Hematopoietic multipotent progenitor cell treated with erythropoietin and hydrocortisone succinate and interleukin-3 and kit ligand, for 15 days (in vitro differentiated cells): ENCODE measurements at regions not wholly inside any gene's neighbourhood (a gene's known extent, or its start where the extent isn't known, plus 50 kb on each side); places are given as distances from the start of the nearest gene placed in this dataset.
"Not testable (repeated sequence)": the region's sequence is repeated elsewhere in the genome, so short reads cannot be mapped to it uniquely, and the experiment has no call there.

Experiments
- DNase-seq: peaks from one replicate; pipeline ENCODE4 v3.0.0-alpha.2; 2015; ENCODE audit warnings: low spot score

DNA sequence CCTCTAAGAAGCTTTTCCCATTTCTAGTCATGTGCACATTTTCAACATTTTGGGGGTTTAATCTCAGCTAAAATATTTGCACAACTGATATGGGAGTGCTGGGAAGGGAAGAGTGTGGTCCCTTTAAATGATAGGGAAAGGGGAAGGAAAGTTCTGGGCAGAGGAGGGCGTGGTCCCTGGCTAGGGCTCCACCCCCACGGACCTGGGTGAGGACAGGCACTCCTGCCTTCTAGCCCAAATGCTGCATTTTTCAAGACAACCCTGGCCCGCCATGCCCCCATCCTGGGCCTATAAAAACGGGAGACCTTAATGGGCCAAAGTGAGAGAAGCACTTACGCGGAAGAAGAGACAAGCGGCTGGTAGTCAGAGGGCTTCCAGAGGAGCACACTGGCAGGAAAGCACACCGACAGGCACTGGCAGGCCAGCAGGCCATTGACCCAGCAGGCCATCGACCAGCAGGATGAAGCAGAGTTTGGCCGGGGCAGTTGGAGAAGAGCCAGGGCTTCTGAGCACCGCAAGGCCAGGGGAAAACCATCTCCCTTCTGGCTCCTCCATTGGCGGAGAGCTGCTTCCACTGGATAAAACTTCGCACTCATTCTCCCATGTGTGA lies 266.7 kb downstream of the SPRY2 start:
- no peak for DNase-seq

DNA sequence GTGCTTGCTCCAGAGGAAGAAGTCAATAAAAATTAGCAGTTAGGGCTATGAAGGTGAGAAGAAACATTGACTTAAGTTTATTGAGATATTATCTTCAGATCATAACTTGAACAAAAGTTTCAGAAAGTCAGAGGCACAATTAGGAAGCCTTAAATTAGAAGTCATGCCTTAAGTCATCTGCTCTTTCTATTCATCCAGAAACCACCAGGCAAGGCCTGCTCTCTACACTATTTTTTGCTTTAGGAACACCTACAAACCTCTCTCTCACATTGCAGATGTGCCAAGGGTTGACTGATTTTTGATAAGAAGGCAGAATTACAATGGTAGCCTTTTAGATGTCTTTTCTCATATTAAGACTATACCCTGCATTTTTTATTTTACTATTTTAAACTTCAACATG lies 268.7 kb downstream of the SPRY2 start:
- no peak for DNase-seq

GRCh38 chr13:80070024-80070703 lies 270.8 kb downstream of the SPRY2 start:
- no peak for DNase-seq

DNA sequence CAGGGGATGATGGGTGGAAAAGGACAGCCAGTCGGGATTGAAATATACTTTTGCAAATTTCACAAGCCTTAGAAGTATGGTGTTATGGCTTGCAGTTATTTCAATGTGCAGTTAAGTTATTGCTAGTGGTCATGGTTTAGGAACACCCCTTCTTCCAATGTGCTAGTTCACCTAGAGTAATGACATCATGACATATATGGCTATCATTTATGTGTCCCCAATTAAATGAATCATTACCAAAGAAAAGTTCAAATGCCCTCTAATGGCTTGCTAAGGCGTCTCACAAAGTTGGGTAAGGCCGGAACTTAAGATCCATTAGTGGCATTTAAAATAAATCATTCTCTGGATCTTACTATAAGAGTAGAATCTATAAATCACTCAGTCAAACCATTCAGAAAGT lies 271.6 kb downstream of the SPRY2 start:
- DNase-seq = no peak

DNA sequence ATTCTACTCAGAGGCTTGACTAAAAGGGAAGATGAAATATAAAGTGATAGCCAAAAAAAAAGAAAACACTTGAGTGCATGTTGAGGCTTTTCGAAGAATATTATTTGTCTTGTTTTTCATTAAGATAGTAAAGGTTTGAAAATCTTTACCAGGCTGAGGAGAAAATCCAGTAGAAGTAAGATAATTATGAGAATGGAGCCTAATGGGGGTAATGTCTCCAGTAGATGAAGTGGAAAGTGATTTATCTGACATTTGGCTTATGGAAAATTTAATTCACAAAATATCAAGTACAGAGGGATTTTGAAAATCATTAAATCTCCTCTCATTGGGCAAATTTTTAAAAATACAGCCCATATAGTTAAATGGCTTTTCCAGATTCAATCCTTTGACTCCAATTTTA lies 274.9 kb downstream of the SPRY2 start:
- no peak for DNase-seq

DNA sequence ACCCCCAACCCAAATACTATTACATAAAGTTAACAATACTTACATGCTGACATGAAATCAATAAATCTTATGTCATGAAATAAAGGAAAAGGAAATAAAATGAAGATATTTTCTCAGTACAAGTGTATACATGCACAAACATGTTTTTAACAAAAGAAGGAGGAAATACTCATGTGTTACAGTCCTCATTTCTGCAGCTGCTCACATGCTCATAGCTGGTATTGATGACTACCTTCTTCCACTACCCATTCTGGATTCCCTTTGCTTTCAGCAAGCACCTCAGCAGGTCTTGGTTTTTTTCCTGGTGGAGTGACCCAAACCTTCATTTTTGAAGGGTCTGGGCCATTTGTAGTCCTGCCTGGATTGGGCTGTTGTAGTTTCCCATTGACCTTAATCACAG lies 278.5 kb downstream of the SPRY2 start:
- DNase-seq = not testable (repeated sequence)

- no peak for DNase-seq
Measured at GRCh38 chr13:80059789-80060188, 281.1 kb downstream of the SPRY2 start.

- no peak for DNase-seq
Measured at GRCh38 chr13:80058626-80059025, 282.3 kb downstream of the SPRY2 start.

DNA sequence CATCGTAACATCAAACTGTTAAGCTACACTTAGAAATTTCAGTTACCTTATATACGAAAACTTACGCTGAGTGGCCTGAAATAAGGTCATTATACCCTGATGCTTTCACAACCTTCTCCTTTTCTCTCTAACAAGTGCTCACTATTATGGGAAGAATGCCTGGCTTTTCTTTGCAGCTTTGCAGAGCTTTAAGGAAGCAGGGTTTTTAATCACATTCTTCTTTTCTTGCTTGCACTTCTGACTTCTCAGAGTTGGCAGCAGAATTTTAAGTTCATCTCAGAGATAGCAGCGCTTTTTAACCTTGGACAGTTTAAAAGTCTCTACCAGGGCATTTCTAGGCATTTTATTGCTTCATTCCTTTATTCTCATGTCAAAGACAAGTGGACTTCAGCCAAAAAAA lies 285.1 kb downstream of the SPRY2 start:
- DNase-seq = no peak

DNA sequence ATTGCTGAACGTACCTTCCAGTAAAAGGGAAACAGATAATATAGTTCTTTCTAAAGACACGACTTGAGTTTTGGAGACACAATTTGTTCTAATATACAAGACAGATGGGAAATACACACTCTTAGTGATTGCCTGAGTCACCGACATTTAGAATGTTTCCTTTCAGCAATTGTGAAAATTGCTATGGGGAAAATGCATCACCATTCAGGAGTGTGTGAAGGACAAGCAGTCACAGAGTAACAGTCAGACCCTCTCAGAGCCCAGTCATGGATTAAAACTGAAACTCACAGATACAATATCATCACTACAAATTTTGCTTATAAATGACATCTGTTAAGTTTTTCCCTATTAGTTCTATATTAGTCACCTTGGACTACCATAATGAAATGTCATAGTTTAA lies 286.1 kb downstream of the SPRY2 start:
- no peak for DNase-seq

GRCh38 chr13:80052286-80052685 lies 288.6 kb downstream of the SPRY2 start:
- DNase-seq = no peak

DNA sequence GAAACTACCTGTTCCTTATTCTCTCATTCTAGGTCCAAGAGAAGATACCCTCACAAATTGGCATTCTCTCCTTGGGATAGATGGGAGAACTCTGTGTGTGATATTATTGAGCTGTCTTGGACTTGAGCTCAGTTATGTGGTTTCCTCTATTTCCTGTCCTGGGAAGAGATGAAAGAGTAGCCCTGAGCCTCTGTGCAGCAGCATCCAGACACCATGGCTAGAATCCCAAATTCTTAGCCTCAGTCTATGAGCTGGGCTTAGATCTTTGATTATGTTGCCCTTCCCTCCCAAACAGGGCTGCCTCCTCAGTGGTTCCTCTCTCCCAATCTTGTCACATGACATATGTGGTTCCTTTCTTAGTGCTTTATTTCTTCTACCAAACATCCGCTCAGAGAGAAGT lies 290.7 kb downstream of the SPRY2 start:
- DNase-seq = no peak

- no peak for DNase-seq
Measured at GRCh38 chr13:80048802-80049201, 292.1 kb downstream of the SPRY2 start.

- no peak for DNase-seq
Measured at GRCh38 chr13:80048030-80048429, 292.9 kb downstream of the SPRY2 start.

GRCh38 chr13:80047406-80047805 lies 293.5 kb downstream of the SPRY2 start:
- no peak for DNase-seq

DNA sequence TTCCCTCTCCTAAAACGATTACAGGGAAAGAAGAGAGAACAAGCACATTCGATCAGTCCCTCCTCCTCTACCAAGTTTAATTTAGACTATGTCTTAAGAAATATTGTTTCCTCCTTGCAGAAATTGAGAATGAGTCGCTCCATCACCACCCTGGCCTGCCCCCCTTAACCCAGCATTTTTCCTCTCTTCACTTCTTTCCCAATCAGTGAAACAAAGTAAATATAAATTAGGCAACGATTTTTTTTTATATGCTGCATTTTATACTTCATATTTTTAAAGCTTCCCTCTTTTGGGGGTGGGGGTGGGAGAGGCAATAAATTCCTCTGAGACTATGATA lies 300.0 kb downstream of the SPRY2 start:
- DNase-seq = no peak

GRCh38 chr13:80040196-80040980 lies 300.5 kb downstream of the SPRY2 start:
- DNase-seq = no peak

DNA sequence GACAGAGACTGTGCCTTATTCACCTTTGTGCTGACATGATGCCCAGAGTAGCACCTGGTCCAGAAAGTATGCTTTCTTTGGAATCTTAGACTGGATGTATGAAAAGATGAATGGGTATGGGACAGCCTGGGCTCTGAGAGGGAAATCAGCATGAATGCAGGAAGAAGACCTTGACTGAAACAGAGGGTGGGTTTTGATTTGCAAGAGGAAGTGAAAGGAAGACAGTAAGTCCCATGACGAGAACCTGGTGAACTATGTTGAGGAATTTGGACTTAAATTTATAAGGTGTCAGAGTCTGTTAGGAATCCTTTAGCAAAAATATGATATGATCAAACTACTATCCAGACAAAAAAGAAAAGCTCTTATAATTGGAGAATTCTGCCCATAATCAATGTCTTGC lies 301.9 kb downstream of the SPRY2 start:
- DNase-seq = no peak

DNA sequence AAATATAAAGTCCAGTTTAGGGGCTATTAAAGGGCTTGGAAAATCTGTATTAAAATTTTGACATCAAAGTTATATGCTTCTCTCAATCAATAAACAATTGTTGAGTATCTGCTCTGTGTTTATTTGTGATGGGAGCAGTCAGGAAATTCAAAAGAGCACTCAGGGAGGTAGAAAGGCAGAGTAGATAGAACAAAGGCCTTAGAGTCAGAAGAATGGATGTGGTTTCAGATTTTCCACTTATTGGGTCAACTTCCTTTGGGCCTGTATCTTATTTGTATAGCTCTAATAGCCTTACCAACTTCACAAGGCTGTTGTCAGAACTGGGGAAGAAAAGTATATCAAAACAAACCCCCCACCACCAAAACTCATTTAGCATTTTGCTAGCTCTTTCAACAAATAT lies 302.6 kb downstream of the SPRY2 start:
- DNase-seq = no peak

DNA sequence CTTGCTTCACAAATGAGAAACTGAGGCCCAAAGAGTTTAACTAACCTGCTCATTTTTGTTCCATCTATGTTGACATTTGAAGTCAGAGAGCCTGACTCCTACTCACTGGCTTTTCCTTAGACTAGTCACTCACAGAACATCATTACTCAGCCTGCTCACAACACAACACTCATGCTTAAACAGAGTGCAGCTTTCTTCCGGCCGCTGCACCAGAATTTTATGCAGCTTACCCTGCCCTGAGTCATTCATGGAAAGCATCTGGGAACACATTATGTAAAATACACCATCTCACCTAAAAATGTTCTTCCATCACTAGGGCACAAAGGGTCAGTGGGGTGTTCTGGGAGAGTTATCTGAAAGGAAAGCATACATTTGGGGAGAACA lies 303.4 kb downstream of the SPRY2 start:
- DNase-seq = no peak

GRCh38 chr13:80036845-80037504 lies 304.0 kb downstream of the SPRY2 start:
- no peak for DNase-seq

- DNase-seq = no peak
Measured at GRCh38 chr13:80035096-80035495, 305.8 kb downstream of the SPRY2 start.

GRCh38 chr13:80033951-80034350 lies 307.0 kb downstream of the SPRY2 start:
- no peak for DNase-seq
